HEK293 (cell line): ENCODE measurements at regions not wholly inside any gene's neighbourhood (a gene's known extent, or its start where the extent isn't known, plus 50 kb on each side); places are given as distances from the start of the nearest gene placed in this dataset.

Experiments
- CTCF ChIP-seq: fragments of 450-650 bp; formaldehyde crosslinking; IDR thresholded peaks from 2 replicates; pipeline ENCODE4 v1.5.1; 2016; ENCODE audit warnings: missing biosample characterization, missing genetic modification characterization
- ZBTB1 ChIP-seq: fragments of 450-650 bp; formaldehyde crosslinking; IDR thresholded peaks from 2 replicates; pipeline ENCODE4 v1.5.1; 2016; ENCODE audit warnings: missing biosample characterization, missing genetic modification characterization
- ZBTB10 ChIP-seq: fragments of 450-650 bp; formaldehyde crosslinking; IDR thresholded peaks from 2 replicates; pipeline ENCODE4 v1.5.1; 2016; ENCODE audit warnings: missing biosample characterization, missing genetic modification characterization
- ZFP3 ChIP-seq: fragments of 450-650 bp; formaldehyde crosslinking; IDR thresholded peaks from 2 replicates; pipeline ENCODE4 v1.5.1; 2016; ENCODE audit warnings: low read depth, missing biosample characterization, missing genetic modification characterization
- ZFP41 ChIP-seq: fragments of 450-650 bp; formaldehyde crosslinking; IDR thresholded peaks from 2 replicates; pipeline ENCODE4 v1.5.1; 2016; ENCODE audit warnings: missing biosample characterization, missing genetic modification characterization, borderline replicate concordance
- ZNF184 ChIP-seq: fragments of 450-650 bp; IDR thresholded peaks from 2 replicates; pipeline ENCODE4 v1.5.1; 2018; ENCODE audit warnings: missing biosample characterization, mild to moderate bottlenecking, missing genetic modification characterization
- ZNF248 ChIP-seq: fragments of 450-650 bp; formaldehyde crosslinking; IDR thresholded peaks from 2 replicates; pipeline ENCODE4 v1.5.1; 2017; ENCODE audit warnings: missing biosample characterization, missing genetic modification characterization
- ZNF280C ChIP-seq: fragments of 450-650 bp; formaldehyde crosslinking; IDR thresholded peaks from 2 replicates; pipeline ENCODE4 v1.5.1; 2016; ENCODE audit warnings: missing biosample characterization, missing genetic modification characterization
- ZNF521 ChIP-seq: fragments of 450-650 bp; formaldehyde crosslinking; IDR thresholded peaks from 2 replicates; pipeline ENCODE4 v1.5.1; 2017; ENCODE audit warnings: missing biosample characterization, mild to moderate bottlenecking, missing genetic modification characterization

- TF ChIP-seq ZFP41 (no peak), ZNF521 (tag by site-specific recombination) (no peak), CTCF (tag by site-specific recombination) (no peak), ZFP3 (tag by site-specific recombination) (no peak), ZNF248 (tag by site-specific recombination) (no peak), ZNF184 (no peak), ZNF280C (tag by site-specific recombination) (no peak), ZBTB1 (tag by site-specific recombination) (no peak), ZBTB10 (no peak)
Measured at GRCh38 chr3:1632128-1632527, 466.5 kb upstream of the CNTN4 start.
